Spleen (tissue), 11 donors: ENCODE measurements at regions not wholly inside any gene's neighbourhood (a gene's known extent, or its start where the extent isn't known, plus 50 kb on each side); places are given as distances from the start of the nearest gene placed in this dataset.

Experiments
- DNase-seq: peaks from one replicate; pipeline ENCODE4 v3.0.0-alpha.2; 2020
- H3K27ac ChIP-seq, 8 donors: fragments of 200-600 bp; sonication (generic) in 7 of 8; 1 replicate in 4 of 8; 2 replicates in 4 of 8; pipeline versions ENCODE4 v1.5.0 to v1.8.0; 2016 to 2021; ENCODE audit warnings: inconsistent platforms in 4 of 8, mild to moderate bottlenecking in 4 of 8, moderate library complexity in 1 of 8
- H3K27me3 ChIP-seq, 7 donors: fragments of 200-600 bp; sonication (generic) in 6 of 7; replicated peaks in 1 of 7; 1 replicate in 4 of 7; 2 replicates in 3 of 7; pipeline versions ENCODE4 v1.5.0 to v1.8.0; 2016 to 2021; ENCODE audit warnings: inconsistent platforms in 3 of 7, mild to moderate bottlenecking in 1 of 7
- H3K36me3 ChIP-seq, 6 donors: fragments of 200-600 bp; sonication (generic) in 5 of 6; 1 replicate in 4 of 6; 2 replicates in 2 of 6; pipeline versions ENCODE4 v1.5.0 to v1.8.0; 2016 to 2021; ENCODE audit warnings: inconsistent platforms in 2 of 6
- H3K4me1 ChIP-seq, 6 donors: fragments of 200-600 bp; sonication (generic) in 5 of 6; 1 replicate in 3 of 6; 2 replicates in 3 of 6; pipeline versions ENCODE4 v1.5.0 to v1.8.0; 2016 to 2021; ENCODE audit warnings: inconsistent platforms in 3 of 6
- H3K4me3 ChIP-seq, 8 donors: fragments of 200-600 bp; sonication (generic) in 7 of 8; 1 replicate in 4 of 8; 2 replicates in 4 of 8; pipeline versions ENCODE4 v1.5.0 to v1.8.0; 2016 to 2021; ENCODE audit warnings: inconsistent platforms in 4 of 8, mild to moderate bottlenecking in 4 of 8, moderate library complexity in 2 of 8
- H3K9me3 ChIP-seq, 8 donors: fragments of 200-600 bp; sonication (generic) in 7 of 8; 1 replicate in 4 of 8; 2 replicates in 4 of 8; pipeline versions ENCODE4 v1.5.0 to v1.8.0; 2016 to 2021; ENCODE audit warnings: inconsistent platforms in 4 of 8
- POLR2A ChIP-seq, 3 donors: fragments of 450-650 bp; IDR thresholded peaks; one replicate each; pipeline ENCODE4 v1.5.1; 2017; ENCODE audit warnings: antibody characterized with exemption in 3 of 3, mild to moderate bottlenecking in 1 of 3
- POLR2AphosphoS5 ChIP-seq, 3 donors: sonication (generic); formaldehyde crosslinking; IDR thresholded peaks; one replicate each; pipeline ENCODE4 v1.5.1; 2017; ENCODE audit warnings: antibody characterized with exemption in 3 of 3
- WGBS, 5 donors: extraction: QIAGEN DNeasy Blood & Tissue Kit in 3 of 5; methylation state at CpG; one replicate each; pipeline versions ENCODE4 v1.1.5 to v1.1.7; 2013 to 2018; 5-methylcytosine and 5-hydroxymethylcytosine counted together
- intact Hi-C: fragments of 100-400 bp; cut with DNase I; formaldehyde crosslinking; loops from one replicate; pipeline ENCODE4 v1.15.0; 2023; ENCODE audit warnings: low total_unique reads
- TF ChIP-seq, protein P1 (sequence below), 11 experiments: fragments of 200-600 bp in 7 of 11; fragments of 450-650 bp in 4 of 11; sonication (generic) in 4 of 11; IDR thresholded peaks in 8 of 11; conservative IDR thresholded peaks in 3 of 11; 1 replicate in 7 of 11; 2 replicates in 4 of 11; pipeline versions ENCODE4 v1.4.0 to v1.8.0; 2016 to 2021; ENCODE audit warnings: antibody characterized with exemption in 11 of 11, inconsistent platforms in 4 of 11, mild to moderate bottlenecking in 1 of 11
- donor health status: healthy with polysubstance abuse.
- donor health status: DM: no; HTN: no; CAD: no; lungs with moderate emphysema.
- donor health status: DM: no; HTN: no; CAD: no.
- donor health status: Bipolar disorder and iron deficiency.
- donor health status: healthy.
- donor health status: DM: no; HTN: no; CAD: no.
- donor health status: DM: yes; HTN: yes; CAD: no.

DNA sequence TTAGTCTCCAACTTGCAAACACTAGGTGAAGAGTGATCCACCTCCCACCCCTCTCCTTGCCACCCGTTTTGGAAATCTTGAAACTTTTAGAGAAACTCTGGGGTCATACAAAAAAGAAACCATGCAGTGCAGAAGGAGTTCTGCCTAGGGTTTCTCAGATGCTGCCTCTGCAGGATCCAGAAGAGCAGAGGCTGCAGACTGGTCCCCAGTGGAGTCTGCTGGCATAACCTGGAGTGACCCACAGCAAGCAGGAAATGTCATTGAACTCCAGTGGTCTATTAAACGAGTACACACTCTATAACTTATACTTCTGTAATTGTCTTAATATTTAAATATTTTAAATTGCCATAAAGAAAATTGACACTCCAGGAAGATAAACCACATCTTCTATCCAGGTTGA lies 280.7 kb upstream of the NT5E start:
- H3K9me3 ChIP-seq = peaks cover 0 to 11% (median 1%) of the 10 kb centered on the region in 8 donors
- no peak for DNase-seq
- H3K4me3 ChIP-seq = no peak overlapping the region
- H3K36me3 ChIP-seq = no peaks in the 10 kb centered on the region
- no peak overlapping the region for H3K27ac ChIP-seq
- intact Hi-C loops = no loop called here
- TF ChIP-seq POLR2AphosphoS5 (IDR thresholded peaks at IDR 0.05) (no peak), POLR2A (IDR thresholded peaks at IDR 0.05) (no peak)
- TF ChIP-seq, protein P1, sequence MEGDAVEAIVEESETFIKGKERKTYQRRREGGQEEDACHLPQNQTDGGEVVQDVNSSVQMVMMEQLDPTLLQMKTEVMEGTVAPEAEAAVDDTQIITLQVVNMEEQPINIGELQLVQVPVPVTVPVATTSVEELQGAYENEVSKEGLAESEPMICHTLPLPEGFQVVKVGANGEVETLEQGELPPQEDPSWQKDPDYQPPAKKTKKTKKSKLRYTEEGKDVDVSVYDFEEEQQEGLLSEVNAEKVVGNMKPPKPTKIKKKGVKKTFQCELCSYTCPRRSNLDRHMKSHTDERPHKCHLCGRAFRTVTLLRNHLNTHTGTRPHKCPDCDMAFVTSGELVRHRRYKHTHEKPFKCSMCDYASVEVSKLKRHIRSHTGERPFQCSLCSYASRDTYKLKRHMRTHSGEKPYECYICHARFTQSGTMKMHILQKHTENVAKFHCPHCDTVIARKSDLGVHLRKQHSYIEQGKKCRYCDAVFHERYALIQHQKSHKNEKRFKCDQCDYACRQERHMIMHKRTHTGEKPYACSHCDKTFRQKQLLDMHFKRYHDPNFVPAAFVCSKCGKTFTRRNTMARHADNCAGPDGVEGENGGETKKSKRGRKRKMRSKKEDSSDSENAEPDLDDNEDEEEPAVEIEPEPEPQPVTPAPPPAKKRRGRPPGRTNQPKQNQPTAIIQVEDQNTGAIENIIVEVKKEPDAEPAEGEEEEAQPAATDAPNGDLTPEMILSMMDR (IDR thresholded peaks at IDR 0.05 in 8 of 11, conservative IDR thresholded peaks at IDR 0.05 in 3 of 11) = no peak
- H3K4me1 ChIP-seq = no peaks in the 10 kb centered on the region
- H3K27me3 ChIP-seq = no peaks in the 10 kb centered on the region
- WGBS, 5 donors = 8 to 16% (median 10%) methylated on average over 2 of the region's 2 CpGs

DNA sequence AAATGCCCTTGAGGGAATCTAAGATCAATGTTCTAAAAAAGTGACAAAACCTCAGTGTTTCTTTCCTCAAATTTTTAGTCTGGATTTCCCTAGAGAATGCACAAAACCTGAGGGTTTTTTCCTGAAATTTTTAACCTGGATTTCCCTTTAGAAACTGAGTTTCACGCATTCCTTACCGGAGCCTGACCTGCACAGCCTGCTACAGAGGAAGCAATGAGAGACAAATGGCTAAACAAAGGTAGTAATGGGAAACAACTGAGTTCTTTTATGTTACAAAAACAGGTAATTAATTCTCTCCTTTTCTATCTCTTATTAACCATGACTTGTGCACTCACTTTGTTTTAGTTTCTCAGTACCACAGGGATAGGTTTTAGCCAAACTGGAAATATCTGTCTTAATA lies 281.7 kb upstream of the NT5E start:
- intact Hi-C loops = no loop called here
- Histone ChIP-seq H3K27ac (no peak overlapping the region), H3K4me3 (no peak overlapping the region), H3K27me3 (no peaks in the 10 kb centered on the region), H3K36me3 (no peaks in the 10 kb centered on the region), H3K9me3 (peaks cover 0 to under 1% (median 0%) of the 10 kb centered on the region in 8 donors), H3K4me1 (no peaks in the 10 kb centered on the region)
- no peak for DNase-seq
- no peak for TF ChIP-seq POLR2AphosphoS5 (IDR thresholded peaks at IDR 0.05)
- no peak for TF ChIP-seq POLR2A (IDR thresholded peaks at IDR 0.05)
- TF ChIP-seq, protein P1 (IDR thresholded peaks at IDR 0.05 in 8 of 11, conservative IDR thresholded peaks at IDR 0.05 in 3 of 11) = no peak
- 70 to 99% (median 84%) methylated on average over 2 of the region's 2 CpGs for WGBS, 5 donors

DNA sequence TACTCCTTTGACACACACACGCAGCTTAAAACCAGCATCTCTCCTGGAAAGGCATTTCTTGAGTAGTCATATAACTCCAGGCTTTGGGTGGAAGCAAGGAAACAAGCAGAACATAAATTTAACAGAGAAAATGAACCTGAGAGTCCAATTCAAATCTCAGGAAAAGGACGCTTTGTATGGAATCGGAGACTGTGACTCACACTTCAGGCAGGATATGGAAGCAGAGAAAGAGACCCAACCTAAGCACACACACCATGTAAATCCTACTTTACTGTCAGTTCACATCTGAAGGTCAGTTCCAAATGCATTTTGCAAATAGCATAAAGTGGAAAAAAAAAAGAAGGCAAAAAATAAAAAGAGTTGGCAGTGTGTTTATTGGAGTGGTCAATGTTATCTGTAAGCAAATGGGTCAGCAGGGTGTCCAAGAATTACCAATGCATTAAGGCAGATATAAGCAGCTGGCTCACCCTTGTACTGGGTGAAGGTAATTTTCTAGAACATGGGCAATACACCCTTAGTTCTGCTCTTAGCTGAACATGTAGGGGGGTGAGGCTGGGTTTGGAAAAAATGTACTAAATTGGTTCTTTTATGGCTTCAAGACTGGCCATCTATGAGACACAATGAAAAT lies 283.7 kb upstream of the NT5E start:
- H3K4me1 ChIP-seq = no peaks in the 10 kb centered on the region
- DNase-seq = no peak
- TF ChIP-seq, protein P1 (IDR thresholded peaks at IDR 0.05 in 8 of 11, conservative IDR thresholded peaks at IDR 0.05 in 3 of 11) = no peak
- TF ChIP-seq POLR2A (IDR thresholded peaks at IDR 0.05) = no peak
- no peak for TF ChIP-seq POLR2AphosphoS5 (IDR thresholded peaks at IDR 0.05)
- 80 to 87% (median 86%) methylated on average over 3 of the region's 3 CpGs for WGBS, 5 donors
- no peaks in the 10 kb centered on the region for H3K9me3 ChIP-seq
- H3K4me3 ChIP-seq = no peak overlapping the region
- H3K27me3 ChIP-seq = no peaks in the 10 kb centered on the region
- intact Hi-C loops = no loop called here
- no peaks in the 10 kb centered on the region for H3K36me3 ChIP-seq
- H3K27ac ChIP-seq = no peak overlapping the region

DNA sequence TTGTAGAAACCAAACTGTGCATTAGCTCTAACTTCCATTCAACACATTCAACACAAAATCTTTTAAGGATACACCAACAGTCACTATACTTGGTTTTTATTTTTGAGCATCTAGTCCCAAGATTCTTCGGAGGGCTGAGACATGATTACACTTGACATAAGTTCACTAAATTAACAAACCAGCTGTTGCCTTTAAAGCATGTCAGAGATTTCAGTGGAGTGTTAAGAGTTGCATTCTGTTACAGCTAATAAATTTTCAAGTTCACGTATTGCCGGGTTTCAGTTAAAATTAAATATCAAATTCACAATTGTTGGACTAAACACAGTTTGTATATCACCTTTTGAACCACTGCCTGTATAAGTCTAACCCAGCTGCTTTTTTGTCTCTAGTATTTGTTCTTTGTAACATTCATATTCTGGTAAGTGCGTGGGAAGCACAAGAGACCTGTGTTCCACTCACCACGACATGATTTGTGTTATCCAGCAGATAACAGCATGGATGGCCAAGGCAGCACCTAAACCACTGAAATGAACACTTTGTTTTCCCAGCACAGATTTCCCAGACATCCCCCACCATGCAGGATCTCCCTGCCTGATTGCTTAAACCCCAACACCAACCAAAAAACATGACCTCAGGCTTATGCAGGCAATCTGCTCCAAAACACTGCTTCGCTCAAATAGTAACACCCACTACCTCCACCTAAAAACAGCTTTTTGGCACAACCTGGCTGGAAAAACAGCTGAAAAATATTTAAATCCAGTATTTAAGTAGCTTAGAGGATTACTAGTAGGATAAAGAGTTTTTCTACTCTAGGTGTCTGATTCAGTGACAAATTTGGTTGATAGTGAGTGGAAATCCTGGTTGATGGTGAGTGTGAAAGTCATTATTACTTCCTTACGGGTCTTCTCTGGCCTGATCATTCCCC lies 286.5 kb upstream of the NT5E start:
- H3K27ac ChIP-seq = no peak overlapping the region
- H3K4me3 ChIP-seq = no peak overlapping the region
- no peaks in the 10 kb centered on the region for H3K9me3 ChIP-seq
- H3K4me1 ChIP-seq = no peaks in the 10 kb centered on the region
- WGBS, 5 donors = 70 to 84% (median 80%) methylated on average over 7 of the region's 7 CpGs
- H3K36me3 ChIP-seq = no peaks in the 10 kb centered on the region
- no peak for TF ChIP-seq POLR2AphosphoS5 (IDR thresholded peaks at IDR 0.05)
- H3K27me3 ChIP-seq = no peaks in the 10 kb centered on the region
- no peak for DNase-seq
- intact Hi-C loops = no loop called here
